Esophagus squamous epithelium (tissue), 4 donors: ENCODE measurements at regions not wholly inside any gene's neighbourhood (a gene's known extent, or its start where the extent isn't known, plus 50 kb on each side); places are given as distances from the start of the nearest gene placed in this dataset.

ENCODE experiments used
- POLR2A ChIP-seq, 4 donors: fragments of 450-650 bp; IDR thresholded peaks; one replicate each; pipeline ENCODE4 v1.6.1; 2017; ENCODE audit warnings: antibody characterized with exemption in 4 of 4, mild to moderate bottlenecking in 4 of 4, moderate library complexity in 3 of 4
- TF ChIP-seq, protein P1 (sequence below), 6 experiments: fragments of 450-650 bp in 4 of 6; fragments of 200-600 bp in 2 of 6; sonication (generic) in 2 of 6; IDR thresholded peaks; one replicate each; pipeline ENCODE4 v1.5.1; 2016 to 2019; ENCODE audit warnings: antibody characterized with exemption in 6 of 6, mild to moderate bottlenecking in 4 of 6, moderate library complexity in 4 of 6

DNA sequence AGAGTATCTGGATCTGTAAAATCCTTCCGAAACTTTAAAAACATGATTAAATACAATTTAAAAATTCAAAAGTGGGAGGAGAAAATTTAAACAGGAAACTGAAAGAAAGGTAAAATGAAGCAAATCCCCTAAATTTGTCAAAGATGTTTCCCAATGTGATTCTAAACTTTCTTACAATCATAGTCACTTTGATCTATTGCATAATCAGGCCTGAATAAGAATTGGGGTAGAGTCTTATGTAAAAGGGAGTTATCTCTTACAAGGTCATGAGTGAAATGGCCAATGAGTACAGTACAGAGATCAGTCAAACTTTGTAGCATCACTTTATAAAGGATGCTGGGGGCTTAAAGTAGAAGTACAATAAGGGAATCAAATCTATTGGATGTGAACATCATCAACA, 1657.7 kb upstream of the CELF4 start:
- TF ChIP-seq POLR2A (IDR thresholded peaks at IDR 0.05) = no peak
- TF ChIP-seq, protein P1, sequence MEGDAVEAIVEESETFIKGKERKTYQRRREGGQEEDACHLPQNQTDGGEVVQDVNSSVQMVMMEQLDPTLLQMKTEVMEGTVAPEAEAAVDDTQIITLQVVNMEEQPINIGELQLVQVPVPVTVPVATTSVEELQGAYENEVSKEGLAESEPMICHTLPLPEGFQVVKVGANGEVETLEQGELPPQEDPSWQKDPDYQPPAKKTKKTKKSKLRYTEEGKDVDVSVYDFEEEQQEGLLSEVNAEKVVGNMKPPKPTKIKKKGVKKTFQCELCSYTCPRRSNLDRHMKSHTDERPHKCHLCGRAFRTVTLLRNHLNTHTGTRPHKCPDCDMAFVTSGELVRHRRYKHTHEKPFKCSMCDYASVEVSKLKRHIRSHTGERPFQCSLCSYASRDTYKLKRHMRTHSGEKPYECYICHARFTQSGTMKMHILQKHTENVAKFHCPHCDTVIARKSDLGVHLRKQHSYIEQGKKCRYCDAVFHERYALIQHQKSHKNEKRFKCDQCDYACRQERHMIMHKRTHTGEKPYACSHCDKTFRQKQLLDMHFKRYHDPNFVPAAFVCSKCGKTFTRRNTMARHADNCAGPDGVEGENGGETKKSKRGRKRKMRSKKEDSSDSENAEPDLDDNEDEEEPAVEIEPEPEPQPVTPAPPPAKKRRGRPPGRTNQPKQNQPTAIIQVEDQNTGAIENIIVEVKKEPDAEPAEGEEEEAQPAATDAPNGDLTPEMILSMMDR (IDR thresholded peaks at IDR 0.05) = no peak
